CD4-positive, alpha-beta memory T cell (primary cell): ENCODE measurements at regions not wholly inside any gene's neighbourhood (a gene's known extent, or its start where the extent isn't known, plus 50 kb on each side); places are given as distances from the start of the nearest gene placed in this dataset.

Experiments used
- CTCF ChIA-PET: fragments of 350-600 bp; sonication (Branson Sonifier 250); formaldehyde crosslinking; loops from one replicate; lab custom pipeline; 2021; ENCODE audit warnings: inconsistent platforms; ENCODE audit not compliant: partially characterized antibody; lab: Charles Lee
- POLR2A ChIA-PET: fragments of 350-600 bp; sonication (Branson Sonifier 250); formaldehyde crosslinking; loops from one replicate; lab custom pipeline; 2021; ENCODE audit not compliant: partially characterized antibody; lab: Charles Lee
- DNase-seq, 5 donors: peaks; one replicate each; pipeline versions ENCODE4 v3.0.0 to v3.0.0-alpha.2; 2020 to 2022; ENCODE audit warnings: mixed read lengths in 1 of 5
- H3K27ac ChIP-seq: one replicate; pipeline ENCODE4 v1.7.0; 2013; ENCODE audit warnings: low read depth, low read length
- H3K27me3 ChIP-seq: 2 replicates; pipeline ENCODE4 v1.7.0; 2013; ENCODE audit warnings: mild to moderate bottlenecking, low read length, moderate library complexity; ENCODE audit not compliant: insufficient read depth
- H3K36me3 ChIP-seq: 2 replicates; pipeline ENCODE4 v1.7.0; 2013; ENCODE audit warnings: mild to moderate bottlenecking, low read length, moderate library complexity; ENCODE audit not compliant: insufficient read depth
- H3K4me1 ChIP-seq: 2 replicates; pipeline ENCODE4 v1.7.0; 2013; ENCODE audit warnings: mild to moderate bottlenecking, low read length, moderate library complexity; ENCODE audit not compliant: insufficient read depth
- H3K4me3 ChIP-seq, 2 donors: one replicate each; pipeline ENCODE4 v1.7.0; 2013; ENCODE audit warnings: low read length in 2 of 2, mild to moderate bottlenecking in 1 of 2
- H3K9me3 ChIP-seq, 2 donors: one replicate each; pipeline ENCODE4 v1.7.0; 2013; ENCODE audit warnings: low read length in 2 of 2, control low read depth in 1 of 2; ENCODE audit not compliant: control insufficient read depth in 1 of 2
- H3K27ac Mint-ChIP-seq, 7 donors: one replicate each; pipeline ENCODE4 v1.8.0; 2020 to 2021; ENCODE audit warnings: mixed read lengths in 7 of 7, mild to moderate bottlenecking in 6 of 7, inconsistent platforms in 3 of 7, moderate library complexity in 3 of 7
- H3K27me3 Mint-ChIP-seq, 2 donors: one replicate each; pipeline ENCODE4 v1.8.0; 2020 to 2021; ENCODE audit warnings: mixed read lengths in 2 of 2
- H3K36me3 Mint-ChIP-seq, 2 donors: one replicate each; pipeline ENCODE4 v1.8.0; 2020 to 2021; ENCODE audit warnings: mixed read lengths in 2 of 2, inconsistent platforms in 1 of 2, mild to moderate bottlenecking in 1 of 2
- H3K4me1 Mint-ChIP-seq, 4 donors: one replicate each; pipeline ENCODE4 v1.8.0; 2020 to 2021; ENCODE audit warnings: mixed read lengths in 4 of 4, mild to moderate bottlenecking in 1 of 4
- H3K4me3 Mint-ChIP-seq, 8 donors: one replicate each; pipeline ENCODE4 v1.8.0; 2020 to 2021; ENCODE audit warnings: mixed read lengths in 8 of 8, mild to moderate bottlenecking in 7 of 8, moderate library complexity in 6 of 8, inconsistent platforms in 3 of 8
- H3K9me3 Mint-ChIP-seq, 8 donors: one replicate each; pipeline ENCODE4 v1.8.0; 2020 to 2021; ENCODE audit warnings: mixed read lengths in 8 of 8, mild to moderate bottlenecking in 5 of 8, inconsistent platforms in 3 of 8, moderate library complexity in 1 of 8
- intact Hi-C: fragments of 100-400 bp; cut with micrococcal nuclease; formaldehyde crosslinking; loops from one replicate; pipeline ENCODE4 v1.15.1; 2023

DNA sequence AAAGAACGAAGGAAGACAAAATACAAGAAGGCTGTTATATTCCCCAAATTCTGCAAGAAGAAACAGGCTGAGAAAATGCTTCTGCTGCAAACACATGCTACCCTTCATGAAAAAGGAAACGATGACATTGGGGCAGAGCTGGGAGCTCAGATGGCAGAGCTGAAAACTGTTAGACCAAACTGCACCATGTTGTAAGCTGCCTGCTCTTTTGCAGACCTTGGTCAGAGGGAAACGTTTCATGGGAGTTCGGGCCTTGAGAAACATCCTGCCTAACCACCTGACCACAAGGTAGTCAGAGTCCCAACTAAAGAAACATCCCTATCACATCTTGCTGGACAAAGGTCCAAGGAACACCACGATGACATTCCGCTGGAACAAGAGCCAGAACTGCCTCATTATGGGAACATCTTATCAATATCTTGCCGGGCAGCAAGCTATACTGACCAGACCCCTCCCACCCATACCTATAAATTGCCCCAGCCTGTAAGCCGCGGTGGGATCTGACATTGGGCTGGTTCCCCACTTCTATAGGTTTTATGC lies 110.7 kb upstream of the CTSC start:
- peaks cover 0 to 6% (median 0%) of the 10 kb centered on the region in 8 donors for H3K9me3 Mint-ChIP-seq
- no peak overlapping the region for H3K27ac Mint-ChIP-seq
- CTCF ChIA-PET: no interaction called here
- H3K36me3 Mint-ChIP-seq: peaks cover 0 to 4% of the 10 kb centered on the region in 2 donors
- Histone ChIP-seq H3K9me3 (no peaks in the 10 kb centered on the region), H3K27me3 (no peaks in the 10 kb centered on the region), H3K4me1 (no peaks in the 10 kb centered on the region), H3K4me3 (no peak overlapping the region), H3K27ac (no peak overlapping the region), H3K36me3 (no peaks in the 10 kb centered on the region)
- H3K4me1 Mint-ChIP-seq: peaks cover 0 to 2% (median 0%) of the 10 kb centered on the region in 4 donors
- H3K4me3 Mint-ChIP-seq: no peak overlapping the region
- no peak for DNase-seq
- POLR2A ChIA-PET: no interaction called here
- intact Hi-C loops: no loop called here
- no peaks in the 10 kb centered on the region for H3K27me3 Mint-ChIP-seq

DNA sequence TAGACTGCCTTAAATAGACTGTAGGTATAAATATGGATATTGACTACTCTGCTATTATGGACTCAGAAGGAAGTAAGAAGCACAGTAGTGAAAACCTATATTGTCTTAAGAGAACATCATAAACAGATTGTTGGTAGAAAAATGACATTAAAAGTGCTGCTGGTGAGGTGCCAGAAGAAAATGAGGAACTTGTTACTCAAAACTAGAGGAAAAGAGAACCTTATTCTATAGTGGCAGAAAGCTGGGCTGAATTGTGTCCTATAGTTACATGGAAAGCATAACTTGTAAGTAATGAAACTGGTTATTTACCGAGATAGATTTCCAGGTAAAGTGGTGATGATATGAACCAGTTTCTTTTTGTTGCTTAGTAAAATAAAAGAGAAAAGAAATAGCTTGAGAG lies 109.7 kb upstream of the CTSC start:
- no peak overlapping the region for H3K4me3 Mint-ChIP-seq
- intact Hi-C loops: no loop called here
- Histone ChIP-seq H3K4me3 (no peak overlapping the region), H3K4me1 (no peaks in the 10 kb centered on the region), H3K27me3 (no peaks in the 10 kb centered on the region), H3K27ac (no peak overlapping the region), H3K9me3 (no peaks in the 10 kb centered on the region), H3K36me3 (no peaks in the 10 kb centered on the region)
- peaks cover 0 to 4% of the 10 kb centered on the region in 2 donors for H3K36me3 Mint-ChIP-seq
- no peak for DNase-seq
- peaks cover 0 to 2% (median 0%) of the 10 kb centered on the region in 4 donors for H3K4me1 Mint-ChIP-seq
- ChIA-PET CTCF (no interaction called here), POLR2A (no interaction called here)
- H3K27me3 Mint-ChIP-seq: no peaks in the 10 kb centered on the region
- H3K9me3 Mint-ChIP-seq: peaks cover 0 to 6% (median 0%) of the 10 kb centered on the region in 8 donors
- no peak overlapping the region for H3K27ac Mint-ChIP-seq

DNA sequence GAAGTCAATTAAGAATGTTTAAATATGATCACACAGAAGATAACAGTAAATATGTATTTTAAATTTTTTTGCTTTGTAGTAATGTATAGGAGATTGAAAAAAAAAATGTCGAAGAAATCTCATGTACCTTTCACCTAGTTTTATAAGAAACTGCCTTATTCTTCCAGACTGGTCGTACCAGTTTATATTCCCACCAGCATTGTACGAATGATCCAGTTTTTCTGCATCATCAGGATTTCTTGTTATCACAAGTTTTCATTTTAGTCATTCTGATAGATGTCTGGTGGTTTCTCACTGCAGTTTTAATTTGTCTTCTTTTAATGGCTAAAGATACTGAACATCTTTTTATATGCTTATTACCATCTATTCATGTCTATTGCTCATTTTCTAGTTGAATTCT lies 101.8 kb upstream of the CTSC start:
- no peaks in the 10 kb centered on the region for H3K9me3 ChIP-seq
- Mint-ChIP-seq H3K9me3 (peaks cover 0 to 5% (median 0%) of the 10 kb centered on the region in 8 donors), H3K36me3 (peaks cover 0 to 4% of the 10 kb centered on the region in 2 donors), H3K4me1 (peaks cover 0 to 3% (median 1%) of the 10 kb centered on the region in 4 donors), H3K27ac (no peak overlapping the region), H3K4me3 (no peak overlapping the region), H3K27me3 (no peaks in the 10 kb centered on the region)
- H3K4me3 ChIP-seq: no peak overlapping the region
- H3K36me3 ChIP-seq: no peaks in the 10 kb centered on the region
- CTCF ChIA-PET: no interaction called here
- DNase-seq: no peak
- POLR2A ChIA-PET: no interaction called here
- intact Hi-C loops: no loop called here
- H3K27me3 ChIP-seq: no peaks in the 10 kb centered on the region
- no peak overlapping the region for H3K27ac ChIP-seq
- no peaks in the 10 kb centered on the region for H3K4me1 ChIP-seq

- Histone ChIP-seq H3K4me1 (no peaks in the 10 kb centered on the region), H3K27me3 (no peaks in the 10 kb centered on the region), H3K4me3 (no peak overlapping the region), H3K9me3 (no peaks in the 10 kb centered on the region), H3K36me3 (no peaks in the 10 kb centered on the region), H3K27ac (no peak overlapping the region)
- Mint-ChIP-seq H3K9me3 (peaks cover 0 to 5% (median 0%) of the 10 kb centered on the region in 8 donors), H3K36me3 (peaks cover 0 to 4% of the 10 kb centered on the region in 2 donors), H3K27ac (no peak overlapping the region), H3K4me1 (peaks cover 0 to 3% (median 1%) of the 10 kb centered on the region in 4 donors), H3K4me3 (no peak overlapping the region), H3K27me3 (no peaks in the 10 kb centered on the region)
- CTCF ChIA-PET: no interaction called here
- intact Hi-C loops: no loop called here
- DNase-seq: no peak
- POLR2A ChIA-PET: no interaction called here
These were observed 101.2 kb upstream of the CTSC start for GRCh38 chr11:88438721-88439120.

DNA sequence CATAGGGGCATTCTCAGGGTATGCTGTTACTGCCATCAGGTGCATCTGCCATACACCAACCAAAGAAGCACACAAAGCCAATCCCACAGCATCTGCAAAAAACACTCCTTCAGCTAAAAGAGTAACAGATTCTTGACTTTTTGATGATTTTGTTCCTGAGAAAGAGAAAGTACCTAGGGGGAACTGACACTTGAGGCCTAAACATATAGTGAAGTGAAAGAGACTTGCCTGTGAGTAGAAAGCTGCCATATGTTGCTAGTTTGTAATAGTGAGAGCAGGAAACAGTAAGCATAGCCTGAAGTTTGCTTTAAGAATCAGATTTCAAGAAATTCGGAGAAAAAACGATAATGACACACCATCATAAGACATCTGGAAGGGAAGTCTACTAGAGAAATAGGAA lies 97.9 kb upstream of the CTSC start:
- Mint-ChIP-seq H3K27me3 (no peaks in the 10 kb centered on the region), H3K9me3 (peaks cover 0 to 5% (median 0%) of the 10 kb centered on the region in 8 donors), H3K4me1 (peaks cover 0 to 3% (median 1%) of the 10 kb centered on the region in 4 donors), H3K4me3 (peak overlapping the region in 1 of 8 donors; percentile 1), H3K27ac (no peak overlapping the region), H3K36me3 (peaks cover 0 to 4% of the 10 kb centered on the region in 2 donors)
- no peak for DNase-seq
- CTCF ChIA-PET: no interaction called here
- Histone ChIP-seq H3K27ac (no peak overlapping the region), H3K4me3 (no peak overlapping the region), H3K9me3 (no peaks in the 10 kb centered on the region), H3K27me3 (no peaks in the 10 kb centered on the region), H3K4me1 (no peaks in the 10 kb centered on the region), H3K36me3 (no peaks in the 10 kb centered on the region)
- intact Hi-C loops: no loop called here
- POLR2A ChIA-PET: no interaction called here

- Mint-ChIP-seq H3K4me1 (peaks cover 0 to 3% (median 1%) of the 10 kb centered on the region in 4 donors), H3K9me3 (peaks cover 0 to 5% (median 0%) of the 10 kb centered on the region in 8 donors), H3K36me3 (peaks cover 0 to 4% of the 10 kb centered on the region in 2 donors), H3K27me3 (no peaks in the 10 kb centered on the region), H3K4me3 (no peak overlapping the region), H3K27ac (no peak overlapping the region)
- Histone ChIP-seq H3K9me3 (no peaks in the 10 kb centered on the region), H3K36me3 (no peaks in the 10 kb centered on the region), H3K4me3 (no peak overlapping the region), H3K27ac (no peak overlapping the region), H3K4me1 (no peaks in the 10 kb centered on the region), H3K27me3 (no peaks in the 10 kb centered on the region)
- no peak for DNase-seq
- ChIA-PET POLR2A (no interaction called here), CTCF (no interaction called here)
- intact Hi-C loops: no loop called here
These were observed 96.9 kb upstream of the CTSC start for GRCh38 chr11:88434333-88434976.

DNA sequence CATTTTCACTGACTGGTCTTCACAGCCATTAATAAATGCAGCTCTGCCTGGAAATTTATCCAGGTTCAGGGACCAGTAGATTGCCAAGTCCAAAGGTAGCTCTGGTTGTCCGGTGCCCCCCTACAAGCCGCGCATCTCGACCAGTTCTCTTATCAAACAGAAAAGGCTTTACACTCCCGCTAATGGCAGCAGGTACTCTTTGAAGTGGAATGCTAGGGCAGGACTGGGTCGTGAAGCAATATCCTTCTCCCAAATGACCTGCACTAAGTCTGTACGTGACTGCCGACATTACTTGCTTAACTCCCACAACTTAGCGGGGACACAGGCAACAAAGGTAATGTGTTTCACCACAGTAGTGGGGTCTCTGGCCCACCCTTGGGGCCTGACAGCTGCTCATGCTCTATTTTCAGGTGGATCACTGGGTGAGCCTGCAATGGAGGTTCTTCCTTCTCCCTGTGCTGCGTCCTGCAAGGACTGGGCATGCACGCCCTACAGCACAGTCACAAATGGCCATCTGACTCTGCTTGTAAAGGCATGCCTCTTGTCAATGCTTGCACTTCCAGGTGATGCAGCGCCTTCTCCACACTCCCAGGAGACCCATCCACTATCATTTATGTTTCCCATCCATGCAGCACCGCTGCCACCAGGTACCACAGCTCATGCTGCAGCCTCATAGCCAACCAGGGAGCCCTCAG lies 96.1 kb upstream of the CTSC start:
- no peaks in the 10 kb centered on the region for H3K36me3 ChIP-seq
- intact Hi-C loops: no loop called here
- H3K36me3 Mint-ChIP-seq: peaks cover 0 to 4% of the 10 kb centered on the region in 2 donors
- peaks cover 0 to 3% (median 1%) of the 10 kb centered on the region in 4 donors for H3K4me1 Mint-ChIP-seq
- no peaks in the 10 kb centered on the region for H3K27me3 Mint-ChIP-seq
- no peak overlapping the region for H3K27ac Mint-ChIP-seq
- H3K4me1 ChIP-seq: no peaks in the 10 kb centered on the region
- H3K9me3 Mint-ChIP-seq: peaks cover 0 to 5% (median 0%) of the 10 kb centered on the region in 8 donors
- no peaks in the 10 kb centered on the region for H3K9me3 ChIP-seq
- POLR2A ChIA-PET: no interaction called here
- no peak for DNase-seq
- no peaks in the 10 kb centered on the region for H3K27me3 ChIP-seq
- H3K27ac ChIP-seq: no peak overlapping the region
- no peak overlapping the region for H3K4me3 ChIP-seq
- H3K4me3 Mint-ChIP-seq: no peak overlapping the region
- CTCF ChIA-PET: no interaction called here
